LHCN-M2 (cell line): ENCODE measurements at regions not wholly inside any gene's neighbourhood (a gene's known extent, or its start where the extent isn't known, plus 50 kb on each side); places are given as distances from the start of the nearest gene placed in this dataset.

ENCODE experiments used
- DNase-seq: peaks from one replicate; pipeline ENCODE4 v3.0.0-alpha.2; 2012; ENCODE audit warnings: low read depth

- DNase-seq = no peak
These were observed 481.0 kb downstream of the RASEF start for GRCh38 chr9:82581935-82582334.

- no peak for DNase-seq
These were observed 480.2 kb downstream of the RASEF start for GRCh38 chr9:82582693-82583092.

GRCh38 chr9:82583524-82583923 is 479.4 kb downstream of the RASEF start:
- no peak for DNase-seq

- DNase-seq = peak; percentile 1
These were observed 478.5 kb downstream of the RASEF start for GRCh38 chr9:82584349-82584863.

DNA sequence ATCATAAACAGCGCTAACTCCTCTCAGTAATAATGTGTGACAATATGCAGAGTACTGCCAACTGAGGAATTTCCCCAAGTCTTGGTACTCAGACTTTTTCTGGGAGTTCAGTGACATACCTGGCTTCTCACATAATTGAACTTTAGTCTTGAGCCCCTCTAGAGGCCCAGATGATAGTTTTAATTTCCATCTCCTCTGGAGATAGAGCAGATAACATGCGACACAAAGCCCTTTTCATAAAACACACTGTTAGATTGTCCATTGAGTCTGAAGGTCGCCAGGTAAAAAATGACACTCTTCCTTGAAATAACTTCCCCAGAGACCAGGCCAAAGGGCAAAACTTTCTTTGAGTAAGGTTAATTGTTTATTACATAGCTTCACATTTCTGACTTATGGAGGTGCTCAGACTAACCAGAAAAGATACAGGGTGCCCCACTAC is 476.0 kb downstream of the RASEF start:
- DNase-seq = no peak

- no peak for DNase-seq
These were observed 474.4 kb downstream of the RASEF start for GRCh38 chr9:82588301-82589180.

GRCh38 chr9:82590845-82591244 is 472.1 kb downstream of the RASEF start:
- no peak for DNase-seq

DNA sequence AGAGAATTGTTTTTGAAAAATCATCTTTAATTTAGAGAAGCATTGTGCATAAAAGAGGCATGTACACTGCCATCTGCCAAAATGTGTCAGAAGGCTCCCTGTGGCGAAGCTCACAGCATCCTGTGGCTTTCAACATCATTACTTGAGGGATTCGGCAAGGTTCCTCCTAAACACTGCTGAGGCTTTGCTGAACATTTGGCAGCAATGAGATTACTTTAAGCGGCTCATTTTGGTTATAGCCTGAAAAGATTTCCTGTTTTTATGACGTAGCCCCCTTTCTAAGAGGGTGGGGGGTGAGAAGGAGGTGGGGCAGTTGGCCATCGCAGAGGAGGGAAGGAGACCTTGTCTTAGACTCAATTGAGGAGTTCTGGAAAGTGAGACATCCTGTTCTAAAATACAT is 469.4 kb downstream of the RASEF start:
- no peak for DNase-seq

GRCh38 chr9:82597241-82598203 is 465.4 kb downstream of the RASEF start:
- DNase-seq = no peak

GRCh38 chr9:82598241-82599039 is 464.5 kb downstream of the RASEF start:
- DNase-seq = no peak

DNA sequence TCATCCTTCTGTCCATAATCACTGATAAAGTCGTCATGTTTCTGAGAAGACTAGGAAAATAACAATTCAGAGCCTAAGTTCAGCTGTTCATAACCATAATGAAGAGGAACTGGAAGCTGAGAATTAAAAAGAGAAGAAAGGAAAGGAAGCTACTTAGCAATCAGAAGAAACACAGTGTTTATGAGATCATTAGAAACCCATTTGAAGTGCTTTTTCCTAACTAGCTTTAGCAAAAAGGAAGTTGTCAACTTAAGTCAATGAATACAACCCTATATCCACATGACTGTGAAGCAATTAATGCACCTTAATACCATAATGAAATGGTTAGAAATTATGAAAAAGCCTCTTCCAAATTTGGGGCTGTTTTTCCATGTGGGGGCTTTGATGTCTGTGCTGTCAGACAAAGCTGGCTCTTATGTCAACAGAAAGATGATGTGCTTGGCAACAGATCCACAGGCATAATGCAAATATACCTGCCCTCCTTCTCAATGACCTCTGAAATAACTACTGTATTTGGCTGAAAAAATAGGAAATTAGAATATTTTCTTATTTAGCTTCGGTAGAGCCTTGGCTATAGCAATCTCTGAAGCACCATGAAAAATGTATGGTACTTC is 463.5 kb downstream of the RASEF start:
- DNase-seq = no peak

GRCh38 chr9:82600536-82601292 is 462.2 kb downstream of the RASEF start:
- DNase-seq = no peak

- DNase-seq = no peak
These were observed 461.6 kb downstream of the RASEF start for GRCh38 chr9:82601293-82601771.

DNA sequence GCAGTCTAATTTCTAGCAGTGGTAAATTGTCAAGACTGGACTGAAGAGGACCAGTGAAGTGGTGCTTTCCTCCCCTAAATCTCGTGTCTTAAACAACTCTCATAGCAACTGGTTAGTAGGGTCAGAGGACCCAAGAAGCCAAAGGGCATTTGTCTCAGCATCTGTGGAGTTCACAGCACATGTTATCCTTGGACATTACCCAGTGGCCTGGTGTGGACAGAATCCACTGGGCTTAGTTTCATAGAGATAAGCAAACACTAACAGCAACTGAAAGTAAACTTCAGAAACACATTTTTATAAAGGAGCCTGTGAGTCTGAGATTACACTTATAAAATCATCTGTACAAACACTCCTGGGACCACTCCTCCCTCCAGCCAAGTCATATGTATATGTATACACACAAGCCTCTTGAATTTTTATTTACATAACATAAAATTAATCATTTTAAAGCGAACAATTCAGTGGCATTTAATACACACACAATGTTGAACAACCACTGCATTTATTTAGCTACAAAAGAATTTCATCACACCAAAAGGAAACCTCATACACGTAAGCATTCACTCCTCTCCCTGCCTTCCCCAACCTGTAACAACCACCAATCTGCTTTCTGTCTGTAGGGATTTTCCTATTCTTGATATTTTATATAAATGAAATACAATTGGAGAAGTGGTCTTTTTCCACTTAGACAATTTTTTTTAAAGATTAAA is 457.8 kb downstream of the RASEF start:
- DNase-seq = no peak

DNA sequence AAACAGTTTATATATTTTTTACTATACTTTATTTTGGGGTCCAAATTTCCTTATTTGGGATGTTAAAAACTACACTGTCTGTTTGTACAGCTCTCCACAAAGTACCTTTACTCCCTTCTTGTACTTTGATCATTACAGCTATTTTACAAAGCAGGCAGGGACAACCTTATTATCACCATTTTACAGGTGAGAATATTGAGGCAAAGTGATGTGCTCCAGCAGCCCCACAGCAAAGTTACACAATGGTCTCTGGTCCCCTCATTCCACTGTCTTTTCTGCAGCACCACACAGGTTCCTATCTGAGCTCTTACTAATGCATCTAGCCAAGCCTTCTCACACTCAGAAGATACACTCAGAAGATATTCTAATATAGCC is 457.3 kb downstream of the RASEF start:
- DNase-seq = no peak

- no peak for DNase-seq
These were observed 456.9 kb downstream of the RASEF start for GRCh38 chr9:82606071-82606470.

DNA sequence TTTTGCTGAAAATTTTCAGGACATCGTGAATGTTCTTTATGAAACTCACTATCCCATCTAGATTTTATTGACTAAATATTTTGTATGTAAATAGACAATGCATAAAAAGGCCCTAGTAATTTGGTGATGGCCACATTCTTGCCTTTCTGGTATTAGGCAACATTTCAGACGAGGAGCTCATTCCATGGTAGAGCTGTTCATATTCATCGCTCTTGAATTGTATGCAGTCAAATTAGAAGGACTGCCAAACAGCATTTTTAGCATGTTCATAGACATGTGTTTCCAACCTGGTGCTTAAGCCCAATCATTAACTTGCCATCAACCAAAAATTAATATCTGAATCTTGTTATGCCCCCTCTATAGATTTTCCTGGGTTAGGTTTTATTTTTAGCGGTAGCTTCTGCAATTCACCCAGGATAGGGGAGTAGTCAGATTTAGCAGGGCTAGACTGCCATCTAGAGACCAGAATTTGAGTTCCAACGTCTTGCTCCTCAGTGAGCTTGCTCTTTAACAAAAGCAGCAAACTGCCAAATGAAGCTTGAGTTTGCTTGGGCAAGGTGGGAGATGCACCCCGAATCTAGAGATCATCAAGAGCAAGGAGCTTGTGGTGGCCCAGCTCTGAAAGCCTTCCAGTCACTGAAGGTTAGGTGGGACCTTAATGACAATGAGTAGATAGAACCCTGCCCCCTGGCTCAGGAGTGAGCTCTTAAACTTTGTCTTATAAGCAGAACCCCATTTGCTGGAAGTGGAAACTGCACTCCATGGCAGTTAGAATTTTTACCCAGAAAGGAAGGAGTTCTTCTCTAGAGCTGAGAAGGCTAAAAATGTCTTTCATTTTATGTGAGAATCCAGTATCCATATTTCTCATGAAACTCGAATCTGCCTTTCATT is 456.2 kb downstream of the RASEF start:
- peak; percentile 50 for DNase-seq

DNA sequence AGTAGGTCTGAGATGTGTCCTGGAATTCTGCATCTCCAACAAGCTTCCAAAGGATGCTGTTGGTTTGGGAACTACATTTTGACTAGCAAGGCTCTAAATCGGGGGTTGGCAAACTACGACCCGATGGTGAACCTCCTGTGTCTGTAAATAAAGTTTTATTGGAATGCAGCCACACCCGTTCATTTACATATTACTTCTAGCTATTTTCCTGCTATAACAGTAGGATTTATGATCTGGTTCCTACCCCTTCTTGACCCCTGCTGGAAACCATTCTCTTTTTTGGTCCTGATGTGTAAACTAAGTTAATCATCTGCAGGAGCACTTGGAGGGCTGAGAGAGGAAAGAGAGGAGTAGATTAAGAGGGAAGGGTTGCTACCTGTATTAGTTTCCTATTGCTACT is 454.5 kb downstream of the RASEF start:
- DNase-seq = no peak
